Stomach smooth muscle (tissue), 2 donors: ENCODE measurements at regions not wholly inside any gene's neighbourhood (a gene's known extent, or its start where the extent isn't known, plus 50 kb on each side); places are given as distances from the start of the nearest gene placed in this dataset.
"Not testable (repeated sequence)": the region's sequence is repeated elsewhere in the genome, so short reads cannot be mapped to it uniquely, and the experiment has no call there.

Source experiments
- H3K27ac ChIP-seq: one replicate; pipeline ENCODE4 v1.7.0; 2013; ENCODE audit warnings: mild to moderate bottlenecking, low read length, inconsistent platforms
- H3K27me3 ChIP-seq, 2 donors: one replicate each; pipeline ENCODE4 v1.7.0; 2013; ENCODE audit warnings: low read length in 2 of 2; ENCODE audit not compliant: insufficient read depth in 2 of 2, control insufficient read depth in 1 of 2
- H3K36me3 ChIP-seq, 2 donors: one replicate each; pipeline ENCODE4 v1.7.0; 2013; ENCODE audit warnings: low read length in 2 of 2; ENCODE audit not compliant: control insufficient read depth in 2 of 2, insufficient read depth in 2 of 2
- H3K4me1 ChIP-seq: one replicate; pipeline ENCODE4 v1.7.0; 2013; ENCODE audit warnings: low read length; ENCODE audit not compliant: control insufficient read depth, insufficient read depth
- H3K4me3 ChIP-seq, 2 donors: one replicate each; pipeline ENCODE4 v1.7.0; 2013; ENCODE audit warnings: low read length in 2 of 2
- H3K9ac ChIP-seq, 2 donors: one replicate each; pipeline ENCODE4 v1.7.0; 2013; ENCODE audit warnings: low read length in 2 of 2, mild to moderate bottlenecking in 1 of 2
- H3K9me3 ChIP-seq, 2 donors: one replicate each; pipeline ENCODE4 v1.7.0; 2013; ENCODE audit warnings: low read length in 2 of 2; ENCODE audit not compliant: control insufficient read depth in 2 of 2
- donor health status: healthy.
- donor health status: Pancreatic carcinoma.

GRCh38 chr7:404812-405488 is 114.7 kb downstream of the PDGFA start:
- Histone ChIP-seq H3K4me3 (no peak overlapping the region), H3K27ac (no peak overlapping the region), H3K27me3 (peaks cover 5 to 8% of the 10 kb centered on the region in 2 donors), H3K36me3 (no peaks in the 10 kb centered on the region), H3K4me1 (peaks cover 3% of the 10 kb centered on the region), H3K9ac (no peak overlapping the region), H3K9me3 (peaks cover 0 to 4% of the 10 kb centered on the region in 2 donors)

DNA sequence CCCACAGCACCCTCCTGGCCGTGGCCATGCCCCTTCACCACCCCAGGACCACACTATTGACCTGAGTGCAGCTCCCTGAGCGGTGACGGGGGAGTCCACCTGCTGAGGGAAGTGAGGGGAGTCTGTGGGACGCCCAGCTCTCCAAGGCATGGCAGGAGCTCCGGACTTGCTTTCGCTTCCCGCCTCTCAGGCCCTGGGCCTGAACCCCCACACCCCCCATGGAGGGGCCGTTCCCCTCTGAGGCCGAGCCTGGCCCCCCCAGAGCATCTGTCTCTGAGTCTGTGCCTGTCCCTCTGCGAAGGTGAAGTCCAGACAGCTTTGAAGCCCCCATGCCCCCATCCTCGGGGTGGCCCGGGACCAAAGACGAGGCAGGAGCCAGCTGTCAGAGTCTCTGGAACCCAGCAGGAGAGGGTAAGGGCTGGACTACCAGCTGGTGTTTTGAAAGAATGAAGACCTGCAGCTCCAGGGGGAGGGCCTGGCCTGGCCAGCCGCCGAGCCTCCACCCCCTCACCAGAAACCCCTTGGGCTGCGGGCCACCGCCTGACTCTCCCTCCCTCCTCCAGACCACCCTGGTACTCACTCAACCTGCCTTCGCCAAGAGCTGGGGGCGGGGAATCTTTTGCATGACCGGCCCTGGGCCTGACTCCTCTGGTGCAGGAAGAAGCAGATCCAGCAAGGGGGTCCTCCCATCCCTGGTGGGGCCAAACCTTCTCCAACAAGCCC is 114.0 kb downstream of the PDGFA start:
- Histone ChIP-seq H3K27me3 (peaks cover 0 to 9% of the 10 kb centered on the region in 2 donors), H3K9me3 (no peaks in the 10 kb centered on the region), H3K4me3 (no peak overlapping the region), H3K36me3 (no peaks in the 10 kb centered on the region), H3K27ac (no peak overlapping the region), H3K9ac (no peak overlapping the region), H3K4me1 (peaks cover 3% of the 10 kb centered on the region)

DNA sequence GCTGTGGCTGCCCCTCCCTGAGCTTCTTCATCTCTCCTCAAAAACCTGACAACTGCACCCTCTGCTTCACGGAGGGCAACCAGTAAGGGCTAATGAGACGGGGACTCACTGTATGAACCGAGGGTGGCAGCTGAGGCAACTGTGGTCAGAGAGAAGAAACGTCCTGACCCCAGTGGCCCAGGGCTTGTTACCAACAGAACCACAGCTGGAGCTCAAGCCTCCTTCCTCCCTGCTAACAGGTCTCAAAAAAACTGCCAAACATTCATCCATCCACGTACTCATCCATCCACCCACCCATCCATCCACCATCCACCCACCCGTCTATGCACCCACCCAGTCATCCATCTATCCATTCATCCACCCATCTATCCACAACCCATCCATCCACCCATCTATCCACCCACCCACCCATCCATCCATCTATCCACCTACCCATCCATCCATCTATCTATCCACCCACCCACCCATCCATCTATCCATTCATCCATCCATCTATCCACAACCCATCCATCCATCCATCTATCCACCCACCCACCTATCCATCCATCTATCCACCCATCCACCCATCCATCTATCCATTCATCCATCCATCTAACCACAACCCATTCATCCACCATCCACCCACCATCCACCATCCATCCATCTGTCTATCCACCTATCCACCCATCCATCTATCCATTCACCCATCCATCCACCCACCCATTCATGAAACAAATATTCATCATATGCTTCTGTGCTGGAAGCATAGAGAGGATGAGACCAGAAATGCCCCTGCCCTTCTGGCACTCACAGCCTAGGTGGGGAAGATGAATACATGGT is 111.7 kb downstream of the PDGFA start:
- Histone ChIP-seq H3K27me3 (peaks cover 0 to 9% of the 10 kb centered on the region in 2 donors), H3K9ac (no peak overlapping the region), H3K4me3 (no peak overlapping the region), H3K4me1 (no peaks in the 10 kb centered on the region), H3K9me3 (no peaks in the 10 kb centered on the region), H3K36me3 (no peaks in the 10 kb centered on the region), H3K27ac (no peak overlapping the region)

DNA sequence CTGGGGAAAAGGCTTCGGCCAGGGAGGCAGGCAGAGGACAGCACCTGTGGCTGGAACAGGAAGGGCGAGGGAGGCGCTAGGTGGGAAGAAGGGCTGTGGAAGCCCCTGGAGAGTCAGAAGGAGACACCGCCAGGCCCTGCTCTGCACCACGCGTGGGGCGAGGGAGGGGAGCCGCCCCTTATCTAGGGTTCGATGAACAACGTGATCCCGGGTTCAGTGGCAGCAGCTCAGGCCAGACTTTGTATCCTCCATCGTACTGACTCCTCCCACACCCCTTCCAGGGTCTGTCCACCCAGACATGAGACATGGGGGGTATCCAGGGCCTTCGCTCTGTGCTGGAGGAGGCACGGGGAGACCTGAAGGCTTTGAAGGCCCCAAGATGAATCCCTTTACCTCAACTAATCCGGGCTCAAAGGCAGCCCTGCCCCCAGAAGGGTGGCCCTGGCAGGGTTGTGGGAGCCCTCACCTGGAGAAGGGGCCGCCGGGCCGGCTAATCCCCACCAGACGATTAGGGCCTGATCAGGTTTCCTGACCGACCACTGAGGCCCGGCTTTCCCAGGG is 110.8 kb downstream of the PDGFA start:
- Histone ChIP-seq H3K4me3 (no peak overlapping the region), H3K9me3 (no peaks in the 10 kb centered on the region), H3K27me3 (peaks cover 0 to 9% of the 10 kb centered on the region in 2 donors), H3K27ac (no peak overlapping the region), H3K36me3 (no peaks in the 10 kb centered on the region), H3K4me1 (no peaks in the 10 kb centered on the region), H3K9ac (no peak overlapping the region)

GRCh38 chr7:409339-410281 is 110.0 kb downstream of the PDGFA start:
- H3K27me3 ChIP-seq: peaks cover 0 to 9% of the 10 kb centered on the region in 2 donors

GRCh38 chr7:410395-410910 is 109.2 kb downstream of the PDGFA start:
- H3K27ac ChIP-seq: no peak overlapping the region
- peaks cover 0 to 5% of the 10 kb centered on the region in 2 donors for H3K27me3 ChIP-seq
- no peaks in the 10 kb centered on the region for H3K9me3 ChIP-seq
- H3K4me3 ChIP-seq: no peak overlapping the region
- H3K4me1 ChIP-seq: no peaks in the 10 kb centered on the region
- no peak overlapping the region for H3K9ac ChIP-seq
- no peaks in the 10 kb centered on the region for H3K36me3 ChIP-seq

More at GRCh38 chr7:409339-410281, 110.0 kb downstream of the PDGFA start:
- Histone ChIP-seq H3K27ac (no peak overlapping the region), H3K9ac (no peak overlapping the region), H3K4me1 (no peaks in the 10 kb centered on the region), H3K4me3 (no peak overlapping the region), H3K9me3 (no peaks in the 10 kb centered on the region), H3K36me3 (no peaks in the 10 kb centered on the region)

DNA sequence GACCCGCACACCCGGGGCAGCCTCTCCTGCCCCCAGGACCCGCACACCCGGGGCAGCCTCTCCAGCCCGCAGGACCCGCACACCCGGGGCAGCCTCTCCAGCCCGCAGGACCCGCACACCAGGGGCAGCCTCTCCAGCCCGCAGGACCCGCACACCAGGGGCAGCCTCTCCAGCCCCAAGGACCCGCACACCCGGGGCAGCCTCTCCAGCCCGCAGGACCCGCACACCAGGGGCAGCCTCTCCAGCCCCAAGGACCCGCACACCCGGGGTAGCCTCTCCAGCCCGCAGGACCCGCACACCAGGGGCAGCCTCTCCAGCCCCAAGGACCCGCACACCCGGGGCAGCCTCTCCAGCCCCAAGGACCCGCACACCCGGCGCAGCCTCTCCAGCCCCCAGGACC is 108.5 kb downstream of the PDGFA start:
- not testable (repeated sequence) for H3K9ac ChIP-seq, H3K9me3 ChIP-seq, H3K36me3 ChIP-seq, H3K27ac ChIP-seq, H3K4me1 ChIP-seq, H3K4me3 ChIP-seq, H3K27me3 ChIP-seq

DNA sequence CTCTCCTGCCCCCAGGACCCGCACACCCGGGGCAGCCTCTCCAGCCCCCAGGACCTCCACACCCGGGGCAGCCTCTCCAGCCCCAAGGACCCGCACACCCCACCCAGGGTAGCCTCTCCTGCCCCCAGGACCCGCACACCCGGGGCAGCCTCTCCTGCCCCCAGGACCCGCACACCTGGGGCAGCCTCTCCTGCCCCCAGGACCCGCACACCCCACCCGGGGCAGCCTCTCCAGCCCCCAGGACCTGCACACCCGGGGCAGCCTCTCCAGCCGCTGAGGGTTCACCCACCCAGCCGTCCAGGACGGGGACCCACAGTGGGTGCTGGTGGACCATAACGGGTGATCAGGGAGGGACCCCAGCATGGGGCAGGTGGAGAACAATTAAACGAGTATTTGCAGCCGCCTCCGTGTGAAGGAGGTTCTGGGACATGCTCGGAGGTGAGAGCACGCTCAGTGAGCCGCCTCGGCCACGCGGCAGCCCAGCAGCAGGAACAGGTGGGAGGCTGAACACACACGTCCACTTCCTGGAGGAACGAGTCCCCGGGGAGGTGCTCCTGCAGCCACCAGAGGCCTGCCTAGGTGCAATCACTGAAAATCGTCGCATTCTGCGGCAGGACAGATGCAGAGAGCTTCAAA is 107.9 kb downstream of the PDGFA start:
- no peaks in the 10 kb centered on the region for H3K4me1 ChIP-seq
- H3K36me3 ChIP-seq: no peaks in the 10 kb centered on the region
- H3K27ac ChIP-seq: no peak overlapping the region
- no peak overlapping the region for H3K4me3 ChIP-seq
- H3K9me3 ChIP-seq: no peaks in the 10 kb centered on the region
- no peak overlapping the region for H3K9ac ChIP-seq
- H3K27me3 ChIP-seq: peaks cover 0 to 6% of the 10 kb centered on the region in 2 donors

DNA sequence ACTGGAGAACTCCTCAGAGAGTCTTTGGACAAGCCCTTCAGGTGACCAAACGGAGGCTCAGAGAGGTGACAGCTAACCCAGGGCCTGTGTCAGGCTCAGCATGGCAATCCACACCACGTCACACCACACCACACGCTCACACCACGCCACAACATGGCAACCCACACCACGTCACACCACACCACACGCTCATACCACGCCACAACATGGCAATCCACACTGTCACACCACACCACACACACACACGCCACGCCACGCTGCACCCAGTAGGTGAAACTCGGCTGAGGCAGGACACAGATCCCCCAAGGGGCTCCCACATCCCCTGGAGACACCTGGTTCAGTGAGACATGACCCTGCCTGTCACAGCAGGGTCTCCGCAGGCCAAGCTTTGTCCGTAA is 107.3 kb downstream of the PDGFA start:
- no peaks in the 10 kb centered on the region for H3K4me1 ChIP-seq
- no peaks in the 10 kb centered on the region for H3K36me3 ChIP-seq
- H3K27ac ChIP-seq: no peak overlapping the region
- H3K4me3 ChIP-seq: no peak overlapping the region
- no peak overlapping the region for H3K9ac ChIP-seq
- H3K9me3 ChIP-seq: peaks cover 0 to 3% of the 10 kb centered on the region in 2 donors
- H3K27me3 ChIP-seq: peaks cover 0 to 6% of the 10 kb centered on the region in 2 donors
